ENCODE measurements at regions not wholly inside any gene's neighbourhood (a gene's known extent, or its start where the extent isn't known, plus 50 kb on each side); places are given as distances from the start of the nearest gene placed in this dataset.

DNA sequence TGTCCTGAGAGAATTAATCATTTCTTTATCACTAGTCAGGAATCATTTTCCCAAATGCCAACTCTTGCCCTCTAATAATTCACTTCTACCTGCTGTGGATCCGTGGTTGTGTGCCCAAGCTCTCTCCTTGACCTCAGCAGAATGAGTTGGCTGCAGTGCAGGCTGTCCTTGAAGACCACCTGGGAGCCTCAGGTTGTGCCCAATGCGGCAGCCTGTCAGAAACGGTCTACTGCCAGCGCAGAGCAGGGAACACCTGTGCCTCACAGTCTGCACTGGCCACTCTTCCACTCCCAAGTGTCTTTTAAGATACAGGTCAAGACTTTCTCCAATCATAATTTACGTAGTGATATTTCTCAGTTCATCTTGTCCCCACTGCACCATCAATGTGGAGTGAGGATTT lies 246.0 kb upstream of the PHF14 start:
- TF ChIP-seq, protein P1, sequence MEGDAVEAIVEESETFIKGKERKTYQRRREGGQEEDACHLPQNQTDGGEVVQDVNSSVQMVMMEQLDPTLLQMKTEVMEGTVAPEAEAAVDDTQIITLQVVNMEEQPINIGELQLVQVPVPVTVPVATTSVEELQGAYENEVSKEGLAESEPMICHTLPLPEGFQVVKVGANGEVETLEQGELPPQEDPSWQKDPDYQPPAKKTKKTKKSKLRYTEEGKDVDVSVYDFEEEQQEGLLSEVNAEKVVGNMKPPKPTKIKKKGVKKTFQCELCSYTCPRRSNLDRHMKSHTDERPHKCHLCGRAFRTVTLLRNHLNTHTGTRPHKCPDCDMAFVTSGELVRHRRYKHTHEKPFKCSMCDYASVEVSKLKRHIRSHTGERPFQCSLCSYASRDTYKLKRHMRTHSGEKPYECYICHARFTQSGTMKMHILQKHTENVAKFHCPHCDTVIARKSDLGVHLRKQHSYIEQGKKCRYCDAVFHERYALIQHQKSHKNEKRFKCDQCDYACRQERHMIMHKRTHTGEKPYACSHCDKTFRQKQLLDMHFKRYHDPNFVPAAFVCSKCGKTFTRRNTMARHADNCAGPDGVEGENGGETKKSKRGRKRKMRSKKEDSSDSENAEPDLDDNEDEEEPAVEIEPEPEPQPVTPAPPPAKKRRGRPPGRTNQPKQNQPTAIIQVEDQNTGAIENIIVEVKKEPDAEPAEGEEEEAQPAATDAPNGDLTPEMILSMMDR (conservative IDR thresholded peaks at IDR 0.05; ENCODE audit: low read depth, low read length), result no peak
- no peak for DNase-seq (ENCODE audit: low read depth)
- H3K4me3 ChIP-seq (ENCODE audit: low read depth, low read length), result no peak overlapping the region

DNA sequence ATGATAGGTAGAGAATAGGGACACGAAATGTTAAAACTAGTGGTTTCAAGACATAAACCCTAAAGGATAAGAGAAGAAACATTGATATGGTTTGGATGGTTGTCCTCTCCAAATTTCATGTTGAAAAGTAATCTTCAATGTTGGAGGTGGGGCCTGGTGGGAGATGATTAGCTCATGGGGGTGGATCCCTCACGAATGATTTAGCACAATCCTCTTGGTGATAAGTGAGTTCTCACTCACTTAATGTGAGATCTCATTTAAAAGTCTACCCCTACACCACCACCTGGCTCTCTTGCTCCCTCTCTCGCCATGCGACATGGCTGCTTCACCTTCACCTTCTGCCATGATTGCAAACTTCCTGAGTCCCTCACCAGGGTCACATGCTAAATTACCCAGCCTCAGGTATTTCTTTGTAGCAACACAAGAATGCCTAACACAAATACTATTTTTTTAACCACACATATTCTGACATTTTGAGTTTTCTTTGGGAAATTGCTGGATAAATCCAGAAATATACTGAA lies 242.4 kb upstream of the PHF14 start:
- no peak for DNase-seq (ENCODE audit: low read depth)
- no peak overlapping the region for H3K4me3 ChIP-seq (ENCODE audit: low read depth, low read length)
- TF ChIP-seq, protein P1 (conservative IDR thresholded peaks at IDR 0.05; ENCODE audit: low read depth, low read length), result no peak

DNA sequence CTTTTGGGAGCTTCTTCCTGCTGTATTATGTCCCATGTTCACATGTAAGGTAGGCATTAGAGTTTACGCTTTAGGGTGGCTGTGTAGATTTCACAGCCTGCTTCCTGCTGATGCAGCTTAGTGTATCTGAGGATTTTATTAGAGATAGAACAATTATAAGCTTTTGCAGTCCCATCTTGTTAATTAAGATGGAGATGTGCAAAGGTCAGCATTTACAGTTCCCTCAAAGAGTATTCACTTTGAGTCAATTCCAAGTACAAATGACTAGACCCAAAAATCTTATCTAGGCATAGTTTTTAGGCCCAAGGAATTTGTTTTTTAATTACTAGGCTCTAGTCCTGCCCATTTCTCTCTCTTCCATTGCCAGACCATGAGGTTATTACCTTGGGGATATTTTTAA lies 239.9 kb upstream of the PHF14 start:
- DNase-seq (ENCODE audit: low read depth), result no peak
- TF ChIP-seq, protein P1 (conservative IDR thresholded peaks at IDR 0.05; ENCODE audit: low read depth, low read length), result no peak

DNA sequence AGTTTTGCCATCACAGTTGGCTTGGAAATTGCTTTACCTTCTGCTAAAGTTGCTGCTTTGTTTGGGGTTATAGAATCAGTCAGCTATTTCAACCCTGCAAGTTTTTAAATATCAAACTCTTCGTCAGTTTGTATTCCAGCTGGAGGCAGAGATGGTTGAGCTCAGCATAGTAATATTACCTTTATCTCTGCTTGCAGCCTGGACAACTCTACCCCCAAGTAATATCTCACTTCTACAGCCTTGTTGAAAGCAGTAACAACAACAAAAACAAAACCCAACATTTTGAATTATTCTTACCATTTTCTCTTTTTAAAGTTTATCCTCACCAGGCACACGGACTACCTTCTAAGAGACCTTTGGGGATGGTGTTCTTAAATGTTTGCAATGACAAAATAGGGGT lies 239.1 kb upstream of the PHF14 start:
- no peak for DNase-seq (ENCODE audit: low read depth)
- H3K4me3 ChIP-seq (ENCODE audit: low read depth, low read length), result no peak overlapping the region
- TF ChIP-seq, protein P1 (conservative IDR thresholded peaks at IDR 0.05; ENCODE audit: low read depth, low read length), result no peak

More for the DNA sequence above, 239.9 kb upstream of the PHF14 start:
- H3K4me3 ChIP-seq (ENCODE audit: low read depth, low read length), result no peak overlapping the region

DNA sequence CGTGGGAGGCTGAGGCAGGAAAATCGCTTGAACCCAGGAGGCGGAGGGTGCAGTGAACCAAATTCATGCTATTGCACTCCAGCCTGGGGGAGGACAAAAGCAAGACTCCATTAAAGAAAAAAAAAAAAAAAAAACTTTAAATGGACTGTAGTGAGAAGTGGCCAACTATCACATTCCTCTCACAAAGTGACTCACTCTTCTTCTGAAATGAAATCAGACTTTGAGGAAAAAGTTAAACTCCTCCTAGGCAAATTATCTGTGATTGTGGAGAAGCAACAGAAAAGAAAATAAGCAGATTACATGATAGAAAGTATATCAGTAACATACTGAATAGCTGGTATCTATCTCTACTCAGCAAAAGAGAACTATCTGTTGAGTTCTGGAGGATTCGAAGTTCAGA lies 234.3 kb upstream of the PHF14 start:
- TF ChIP-seq, protein P1 (conservative IDR thresholded peaks at IDR 0.05; ENCODE audit: low read depth, low read length), result no peak
- DNase-seq (ENCODE audit: low read depth), result no peak
- H3K4me3 ChIP-seq (ENCODE audit: low read depth, low read length), result no peak overlapping the region

DNA sequence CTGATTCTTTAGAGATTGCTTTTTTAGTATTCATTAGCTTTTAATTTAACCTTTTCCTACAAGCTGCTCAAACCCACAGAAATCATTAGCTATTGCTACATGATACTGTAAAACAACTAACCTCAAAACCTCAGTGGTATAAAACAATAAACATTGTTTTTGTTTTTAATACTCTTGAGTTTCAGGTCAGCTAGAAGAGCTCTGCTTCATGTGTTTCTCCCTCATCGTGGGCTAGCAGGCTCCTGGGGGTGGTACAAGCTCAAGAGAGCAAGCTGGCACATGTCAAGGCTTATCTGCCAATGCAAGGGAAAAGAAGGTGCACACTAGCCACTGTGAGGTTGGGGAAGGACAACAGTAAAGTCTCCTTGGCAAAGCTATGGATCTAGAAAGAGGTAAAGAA lies 232.9 kb upstream of the PHF14 start:
- no peak for DNase-seq (ENCODE audit: low read depth)
- H3K4me3 ChIP-seq (ENCODE audit: low read depth, low read length), result no peak overlapping the region
- TF ChIP-seq, protein P1 (conservative IDR thresholded peaks at IDR 0.05; ENCODE audit: low read depth, low read length), result no peak

DNA sequence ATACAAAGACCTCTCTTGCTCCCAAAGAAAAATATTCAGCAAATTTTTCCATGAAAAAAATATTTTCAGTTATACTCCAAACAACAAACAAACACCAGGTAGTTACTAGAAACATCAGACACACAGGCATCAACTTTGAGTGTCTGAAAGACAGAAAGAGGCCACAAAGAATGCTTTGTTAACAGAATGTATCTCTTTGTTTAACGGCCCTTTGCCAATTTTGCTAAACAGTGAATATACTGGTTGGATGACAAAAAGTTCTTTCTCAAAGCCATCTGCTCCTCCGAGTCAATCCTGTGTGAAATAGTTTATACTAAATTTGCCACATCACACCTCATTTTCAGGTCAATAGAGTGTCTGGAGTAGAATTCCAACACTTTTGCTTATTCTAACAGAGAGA lies 216.7 kb upstream of the PHF14 start:
- no peak overlapping the region for H3K4me3 ChIP-seq (ENCODE audit: low read depth, low read length)
- TF ChIP-seq, protein P1 (conservative IDR thresholded peaks at IDR 0.05; ENCODE audit: low read depth, low read length), result no peak
- no peak for DNase-seq (ENCODE audit: low read depth)

All from choroid plexus epithelial cell (primary cell).